ENCODE measurements at regions not wholly inside any gene's neighbourhood (a gene's known extent, or its start where the extent isn't known, plus 50 kb on each side); places are given as distances from the start of the nearest gene placed in this dataset.

DNA sequence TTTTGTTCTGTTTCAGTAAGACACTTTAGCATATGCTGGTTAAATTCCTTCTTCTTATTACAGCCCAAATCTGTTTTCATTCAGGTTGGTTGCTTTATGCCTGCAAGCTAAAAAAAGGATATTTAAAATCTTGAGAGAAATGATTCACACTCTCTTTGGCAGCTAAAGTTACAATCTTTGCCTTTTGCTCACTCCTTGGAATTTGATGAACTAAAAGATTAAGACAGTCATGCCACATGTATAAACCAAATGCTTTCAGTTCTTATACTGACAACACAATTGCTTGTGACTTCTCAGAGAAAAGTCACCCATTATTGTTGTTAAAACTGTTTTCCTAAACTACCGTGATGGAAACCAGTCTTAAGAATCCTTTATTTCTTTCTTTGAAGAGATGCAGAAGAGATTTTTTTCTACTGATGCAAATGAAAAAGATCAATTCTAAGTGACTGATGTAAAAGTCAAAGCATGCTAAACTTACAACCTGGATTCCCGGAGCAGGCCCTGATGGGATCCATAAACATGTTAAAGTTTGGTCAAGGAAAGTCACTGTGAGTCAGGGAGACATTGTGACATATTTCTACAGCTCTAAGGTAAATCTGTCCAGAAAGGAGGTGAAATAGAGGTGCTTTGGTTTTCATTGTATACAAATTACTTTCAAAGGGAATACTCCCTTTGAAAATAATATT is 144.2 kb upstream of the CDH10 start:
- Histone ChIP-seq H4K20me1 (ENCODE audit: control insufficient read depth, insufficient read depth, low read depth, low read length) (no peaks in the 10 kb centered on the region), H3K27ac (ENCODE audit: low read depth, low read length) (no peak overlapping the region), H3F3A (ENCODE audit: control insufficient read depth, insufficient read depth) (no peaks in the 10 kb centered on the region), H3K4me3 (ENCODE audit: low read length) (no peak overlapping the region), H3K9me2 (replicated peaks; ENCODE audit: control insufficient read depth, low read length) (no peaks in the 10 kb centered on the region), H3K79me2 (ENCODE audit: control insufficient read depth, low read length) (no peaks in the 10 kb centered on the region), H3K27me3 (ENCODE audit: control insufficient read depth, low read length) (no peaks in the 10 kb centered on the region), H3K4me2 (ENCODE audit: low read length) (no peak overlapping the region), H3K9me3 (ENCODE audit: control insufficient read depth, insufficient read depth, low read length) (no peaks in the 10 kb centered on the region), H3K36me3 (ENCODE audit: control insufficient read depth, low read length) (no peaks in the 10 kb centered on the region), H3K4me1 (ENCODE audit: control insufficient read depth, low read length) (no peaks in the 10 kb centered on the region)
- TF ChIP-seq, protein P1, sequence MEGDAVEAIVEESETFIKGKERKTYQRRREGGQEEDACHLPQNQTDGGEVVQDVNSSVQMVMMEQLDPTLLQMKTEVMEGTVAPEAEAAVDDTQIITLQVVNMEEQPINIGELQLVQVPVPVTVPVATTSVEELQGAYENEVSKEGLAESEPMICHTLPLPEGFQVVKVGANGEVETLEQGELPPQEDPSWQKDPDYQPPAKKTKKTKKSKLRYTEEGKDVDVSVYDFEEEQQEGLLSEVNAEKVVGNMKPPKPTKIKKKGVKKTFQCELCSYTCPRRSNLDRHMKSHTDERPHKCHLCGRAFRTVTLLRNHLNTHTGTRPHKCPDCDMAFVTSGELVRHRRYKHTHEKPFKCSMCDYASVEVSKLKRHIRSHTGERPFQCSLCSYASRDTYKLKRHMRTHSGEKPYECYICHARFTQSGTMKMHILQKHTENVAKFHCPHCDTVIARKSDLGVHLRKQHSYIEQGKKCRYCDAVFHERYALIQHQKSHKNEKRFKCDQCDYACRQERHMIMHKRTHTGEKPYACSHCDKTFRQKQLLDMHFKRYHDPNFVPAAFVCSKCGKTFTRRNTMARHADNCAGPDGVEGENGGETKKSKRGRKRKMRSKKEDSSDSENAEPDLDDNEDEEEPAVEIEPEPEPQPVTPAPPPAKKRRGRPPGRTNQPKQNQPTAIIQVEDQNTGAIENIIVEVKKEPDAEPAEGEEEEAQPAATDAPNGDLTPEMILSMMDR (IDR thresholded peaks at IDR 0.05; ENCODE audit: low read depth, low read length, poor library complexity, severe bottlenecking) = no peak
- no peak for TF ChIP-seq EZH2phosphoT487 (IDR thresholded peaks at IDR 0.05; ENCODE audit: borderline replicate concordance, low read length)

DNA sequence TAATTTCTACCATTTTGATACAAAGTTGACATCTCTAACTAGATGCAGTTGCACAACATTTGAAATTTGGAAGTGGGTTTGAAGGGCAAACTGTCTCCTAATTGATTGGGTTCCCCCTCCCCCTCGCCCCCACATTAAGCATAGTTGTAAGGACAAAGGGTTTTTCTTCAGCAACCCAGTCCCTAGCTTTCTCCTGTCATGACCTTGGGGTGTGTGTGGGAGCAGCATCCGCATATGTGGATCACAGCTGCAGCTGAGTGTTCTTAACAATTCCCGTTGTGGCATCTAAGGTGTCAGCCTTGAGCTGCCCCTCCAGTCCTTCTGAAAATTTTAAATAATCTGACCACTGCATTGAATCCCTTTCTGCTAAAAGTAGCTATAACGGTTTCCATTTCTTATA is 141.3 kb upstream of the CDH10 start:
- Histone ChIP-seq H3K4me1 (ENCODE audit: control insufficient read depth, low read length) (no peaks in the 10 kb centered on the region), H3K4me3 (ENCODE audit: low read length) (no peak overlapping the region), H3K27ac (ENCODE audit: low read depth, low read length) (no peak overlapping the region), H3K79me2 (ENCODE audit: control insufficient read depth, low read length) (no peaks in the 10 kb centered on the region), H3K9me2 (replicated peaks; ENCODE audit: control insufficient read depth, low read length) (no peaks in the 10 kb centered on the region), H3K9me3 (ENCODE audit: control insufficient read depth, insufficient read depth, low read length) (peaks cover 5% of the 10 kb centered on the region; the same call in 1 of the 2 replicates), H4K20me1 (ENCODE audit: control insufficient read depth, insufficient read depth, low read depth, low read length) (no peaks in the 10 kb centered on the region), H3K4me2 (ENCODE audit: low read length) (no peak overlapping the region), H3K27me3 (ENCODE audit: control insufficient read depth, low read length) (no peaks in the 10 kb centered on the region), H3F3A (ENCODE audit: control insufficient read depth, insufficient read depth) (no peaks in the 10 kb centered on the region), H3K36me3 (ENCODE audit: control insufficient read depth, low read length) (no peaks in the 10 kb centered on the region)
- no peak for TF ChIP-seq EZH2phosphoT487 (IDR thresholded peaks at IDR 0.05; ENCODE audit: borderline replicate concordance, low read length)
- TF ChIP-seq, protein P1 (IDR thresholded peaks at IDR 0.05; ENCODE audit: low read depth, low read length, poor library complexity, severe bottlenecking) = no peak

DNA sequence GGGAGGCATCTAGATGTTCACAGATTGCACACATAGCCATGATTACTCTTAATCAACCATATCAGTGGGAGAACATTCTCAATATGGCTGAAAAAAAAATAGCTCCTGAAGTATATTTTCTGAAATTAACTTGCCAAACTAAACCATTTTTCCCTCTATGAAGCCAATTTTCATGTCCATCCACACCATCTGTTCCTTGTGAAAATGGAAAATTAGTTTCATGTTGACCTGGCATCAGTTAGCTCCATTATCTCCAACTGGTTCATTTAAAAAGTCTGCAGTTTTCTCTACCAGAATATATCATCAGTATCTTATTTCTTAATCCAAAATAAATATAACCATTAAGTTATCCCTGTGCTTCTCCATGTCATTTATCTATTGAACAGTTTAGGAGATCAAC is 138.8 kb upstream of the CDH10 start:
- Histone ChIP-seq H3K36me3 (ENCODE audit: control insufficient read depth, low read length) (no peaks in the 10 kb centered on the region), H3K4me3 (ENCODE audit: low read length) (no peak overlapping the region), H3K9me2 (replicated peaks; ENCODE audit: control insufficient read depth, low read length) (no peaks in the 10 kb centered on the region), H4K20me1 (ENCODE audit: control insufficient read depth, insufficient read depth, low read depth, low read length) (no peaks in the 10 kb centered on the region), H3K27ac (ENCODE audit: low read depth, low read length) (no peak overlapping the region), H3F3A (ENCODE audit: control insufficient read depth, insufficient read depth) (no peaks in the 10 kb centered on the region), H3K27me3 (ENCODE audit: control insufficient read depth, low read length) (no peaks in the 10 kb centered on the region), H3K4me1 (ENCODE audit: control insufficient read depth, low read length) (no peaks in the 10 kb centered on the region), H3K9me3 (ENCODE audit: control insufficient read depth, insufficient read depth, low read length) (peaks cover 5% of the 10 kb centered on the region; the same call in 1 of the 2 replicates), H3K79me2 (ENCODE audit: control insufficient read depth, low read length) (no peaks in the 10 kb centered on the region), H3K4me2 (ENCODE audit: low read length) (no peak overlapping the region)
- TF ChIP-seq EZH2phosphoT487 (IDR thresholded peaks at IDR 0.05; ENCODE audit: borderline replicate concordance, low read length) = no peak

DNA sequence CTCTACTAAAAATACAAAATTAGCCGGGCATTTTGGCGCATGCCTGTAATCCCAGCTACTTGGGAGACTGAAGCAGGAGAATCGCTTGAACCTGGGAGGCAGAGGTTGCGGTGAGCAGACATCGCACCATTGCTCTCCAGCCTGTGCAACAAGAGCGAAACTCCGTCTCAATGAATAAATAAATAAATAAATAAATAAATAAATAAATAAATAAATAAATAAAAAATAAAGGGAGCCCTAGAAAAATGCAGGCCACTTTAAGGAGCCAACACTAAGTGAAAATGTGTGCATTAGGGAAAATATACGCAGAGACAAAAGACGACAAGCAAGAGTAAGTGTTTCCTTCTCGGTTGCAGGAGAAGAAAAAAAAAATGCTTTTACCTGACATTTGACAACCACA is 132.6 kb upstream of the CDH10 start:
- no peaks in the 10 kb centered on the region for H3K4me1 ChIP-seq (ENCODE audit: control insufficient read depth, low read length)
- H3K79me2 ChIP-seq (ENCODE audit: control insufficient read depth, low read length) = no peaks in the 10 kb centered on the region
- no peaks in the 10 kb centered on the region for H3K36me3 ChIP-seq (ENCODE audit: control insufficient read depth, low read length)
- no peak for TF ChIP-seq EZH2phosphoT487 (IDR thresholded peaks at IDR 0.05; ENCODE audit: borderline replicate concordance, low read length)
- TF ChIP-seq, protein P1 (IDR thresholded peaks at IDR 0.05; ENCODE audit: low read depth, low read length, poor library complexity, severe bottlenecking) = no peak
- no peaks in the 10 kb centered on the region for H3F3A ChIP-seq (ENCODE audit: control insufficient read depth, insufficient read depth)
- no peak overlapping the region for H3K27ac ChIP-seq (ENCODE audit: low read depth, low read length)
- H4K20me1 ChIP-seq (ENCODE audit: control insufficient read depth, insufficient read depth, low read depth, low read length) = no peaks in the 10 kb centered on the region
- H3K27me3 ChIP-seq (ENCODE audit: control insufficient read depth, low read length) = no peaks in the 10 kb centered on the region
- no peaks in the 10 kb centered on the region for H3K9me2 ChIP-seq (replicated peaks; ENCODE audit: control insufficient read depth, low read length)
- no peak overlapping the region for H3K4me3 ChIP-seq (ENCODE audit: low read length)
- peaks cover 5% of the 10 kb centered on the region; the same call in 1 of the 2 replicates for H3K9me3 ChIP-seq (ENCODE audit: control insufficient read depth, insufficient read depth, low read length)
- no peak overlapping the region for H3K4me2 ChIP-seq (ENCODE audit: low read length)

Data from DOHH2 (cell line).